Cardiac septum (tissue), 1 donor: ENCODE measurements at regions not wholly inside any gene's neighbourhood (a gene's known extent, or its start where the extent isn't known, plus 50 kb on each side); places are given as distances from the start of the nearest gene placed in this dataset.

Experiments used
- DNase-seq: peaks from one replicate; pipeline ENCODE4 v3.0.0-alpha.2; 2020; ENCODE audit warnings: low spot score
- intact Hi-C: fragments of 100-400 bp; cut with DNase I; formaldehyde crosslinking; loops from one replicate; pipeline ENCODE4 v1.14.0; 2022
- donor health status: DM: no; HTN: no; CAD: no.

DNA sequence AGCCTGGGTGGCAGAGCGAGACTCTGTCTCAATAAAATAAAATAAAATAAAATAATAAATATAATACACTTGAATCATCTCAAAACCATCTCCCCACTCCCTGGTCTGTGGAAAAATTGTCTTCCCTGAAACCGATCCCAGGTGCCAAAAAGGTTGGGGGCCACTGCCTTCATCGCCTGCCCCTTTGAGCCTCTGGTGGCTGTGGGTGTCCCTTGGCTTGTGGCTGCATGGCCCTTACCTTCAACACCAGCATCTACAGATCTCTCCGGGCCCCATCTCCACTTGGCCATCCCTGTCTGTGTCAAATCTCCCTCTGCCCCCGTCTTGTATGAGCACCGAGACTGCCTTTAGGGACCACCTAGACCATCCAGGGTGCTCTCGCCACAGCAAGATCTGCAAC lies 177.3 kb downstream of the SEC14L1 start:
- intact Hi-C loops = no loop called here

GRCh38 chr17:77318491-77319210 lies 177.9 kb downstream of the SEC14L1 start:
- DNase-seq = no peak
- intact Hi-C loops = no loop called here

More for the DNA sequence above, 177.3 kb downstream of the SEC14L1 start:
- peak; percentile 71 for DNase-seq

- intact Hi-C loops = no loop called here
- peak; percentile 93 for DNase-seq
These were observed 178.7 kb downstream of the SEC14L1 start for GRCh38 chr17:77319211-77320043.

- intact Hi-C loops = no loop called here
- DNase-seq = peak; percentile 50
These were observed 179.3 kb downstream of the SEC14L1 start for GRCh38 chr17:77320044-77320440.

DNA sequence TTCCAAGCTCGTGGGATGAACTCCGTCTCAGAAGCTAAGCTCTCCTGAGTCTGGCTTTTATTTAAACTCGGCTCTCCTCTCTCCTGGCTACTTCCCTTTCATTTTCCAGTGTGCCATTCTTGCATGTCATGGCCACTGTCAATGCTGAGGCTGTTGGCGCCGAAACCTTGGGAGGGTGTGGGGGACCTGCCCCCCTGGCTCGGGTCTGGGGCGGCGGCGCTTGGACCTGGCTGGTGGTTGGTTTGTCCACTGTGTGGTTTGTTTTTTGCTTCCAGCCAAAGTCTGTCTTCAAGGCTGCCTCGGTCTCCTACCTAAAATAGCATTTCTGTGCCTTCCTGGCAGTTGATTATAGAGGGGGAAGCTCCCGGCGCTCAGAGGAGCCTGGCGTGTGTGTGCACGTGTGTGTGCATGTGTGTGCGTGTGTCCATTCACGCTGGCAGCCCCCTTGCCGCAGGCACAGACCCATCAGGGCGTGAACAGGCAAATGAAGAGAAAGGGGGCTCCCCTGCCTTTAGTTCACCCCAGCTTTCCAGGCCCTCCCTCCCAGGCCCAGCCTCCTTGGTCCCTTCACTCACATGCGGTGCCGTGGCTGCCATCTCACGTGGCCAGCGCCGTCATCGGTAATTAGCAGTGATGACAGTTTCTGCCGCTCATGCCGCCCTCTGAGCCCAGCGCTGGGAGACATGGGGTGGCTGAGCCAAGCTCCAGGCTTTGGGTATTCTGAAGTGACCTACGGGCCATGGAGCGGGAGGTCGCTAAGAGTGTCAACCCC lies 179.9 kb downstream of the SEC14L1 start:
- intact Hi-C loops = no loop called here
- peak; percentile 71 for DNase-seq

DNA sequence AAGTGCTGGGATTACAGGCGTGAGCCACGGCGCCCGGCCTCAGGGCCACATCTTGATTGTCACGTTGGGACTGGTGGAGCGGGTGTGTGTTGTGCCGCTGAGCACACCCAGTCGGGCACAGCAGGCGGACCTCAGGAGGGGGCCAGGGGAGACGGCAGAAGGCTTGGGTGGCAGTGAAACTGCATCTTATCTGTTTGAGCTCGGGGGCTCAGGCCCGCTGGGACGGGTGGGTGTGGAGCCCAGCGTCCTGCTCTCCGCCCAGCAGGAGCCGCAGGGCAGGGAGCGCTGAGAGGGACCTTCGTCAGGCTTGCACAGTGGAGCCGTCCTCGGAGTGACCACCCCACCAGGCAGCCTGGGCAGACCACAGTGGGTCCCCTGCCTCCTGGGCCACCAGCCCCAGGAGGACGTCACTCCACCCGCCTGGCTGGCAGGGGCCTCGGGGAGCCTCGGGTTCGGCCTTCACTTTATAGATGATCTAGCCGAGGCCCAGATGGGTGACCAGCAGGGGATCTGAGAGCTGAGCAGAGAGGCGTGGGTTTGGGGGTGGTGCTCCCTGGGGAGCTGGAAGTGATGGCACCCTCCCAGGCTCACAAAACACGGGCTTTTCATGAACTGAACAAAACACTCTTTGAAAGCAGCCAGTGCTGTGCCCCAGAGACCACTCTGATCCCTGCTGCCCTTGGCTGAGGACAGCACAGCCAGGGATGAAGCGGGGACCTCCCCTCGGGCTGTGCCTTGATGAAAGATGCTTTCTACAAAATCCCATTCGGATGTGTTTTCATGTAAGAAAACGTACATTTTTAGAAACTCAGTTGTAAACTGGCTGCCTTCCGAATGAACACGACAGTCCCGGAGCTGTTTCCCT lies 181.1 kb downstream of the SEC14L1 start:
- intact Hi-C loops = no loop called here
- peak; percentile 66 for DNase-seq

DNA sequence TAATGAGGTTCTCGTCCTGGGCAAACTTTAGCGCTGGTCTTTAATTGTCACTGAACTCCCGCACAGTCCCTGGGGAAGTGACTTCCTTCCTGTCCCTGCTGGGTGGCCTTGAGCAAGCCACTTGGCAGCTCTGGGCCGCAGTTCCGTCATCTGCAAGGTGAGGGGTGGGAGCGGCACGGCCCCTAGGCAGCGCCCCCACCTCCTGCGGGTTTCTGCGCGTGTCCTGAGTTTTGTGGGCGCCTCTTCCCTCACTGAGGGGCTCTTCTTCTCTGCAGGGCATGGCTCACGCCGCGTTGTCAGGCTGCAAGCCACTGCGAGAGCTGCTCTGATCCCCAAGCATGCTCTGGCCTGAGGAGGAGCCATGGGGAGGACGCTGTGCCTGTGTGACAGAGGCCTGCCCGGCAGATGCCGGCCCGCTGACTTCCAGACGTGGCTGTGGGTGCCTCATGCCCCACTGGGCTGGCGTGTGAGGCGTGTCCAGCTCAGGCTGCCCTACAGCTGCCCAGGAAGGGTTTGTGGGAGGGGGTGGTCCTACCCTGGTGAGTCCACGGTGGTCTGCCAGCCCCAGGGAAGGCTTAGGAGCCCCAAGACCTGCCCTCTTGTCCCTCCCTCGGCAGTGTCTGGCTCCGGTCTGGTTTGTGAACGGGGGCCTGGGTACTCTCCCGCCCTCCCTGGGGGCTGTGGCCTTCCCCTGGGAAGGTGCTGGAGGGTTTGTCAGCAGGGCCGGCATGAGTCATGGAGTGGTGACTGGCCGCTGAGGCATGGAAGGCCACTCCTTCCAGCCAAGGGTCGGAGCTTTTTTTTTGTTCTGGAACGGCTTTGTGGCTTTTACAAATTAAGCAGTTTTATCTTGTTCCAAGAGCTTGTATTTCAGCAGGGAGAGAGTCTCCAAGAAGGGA lies 182.0 kb downstream of the SEC14L1 start:
- intact Hi-C loops = no loop called here
- DNase-seq = peak; percentile 80

DNA sequence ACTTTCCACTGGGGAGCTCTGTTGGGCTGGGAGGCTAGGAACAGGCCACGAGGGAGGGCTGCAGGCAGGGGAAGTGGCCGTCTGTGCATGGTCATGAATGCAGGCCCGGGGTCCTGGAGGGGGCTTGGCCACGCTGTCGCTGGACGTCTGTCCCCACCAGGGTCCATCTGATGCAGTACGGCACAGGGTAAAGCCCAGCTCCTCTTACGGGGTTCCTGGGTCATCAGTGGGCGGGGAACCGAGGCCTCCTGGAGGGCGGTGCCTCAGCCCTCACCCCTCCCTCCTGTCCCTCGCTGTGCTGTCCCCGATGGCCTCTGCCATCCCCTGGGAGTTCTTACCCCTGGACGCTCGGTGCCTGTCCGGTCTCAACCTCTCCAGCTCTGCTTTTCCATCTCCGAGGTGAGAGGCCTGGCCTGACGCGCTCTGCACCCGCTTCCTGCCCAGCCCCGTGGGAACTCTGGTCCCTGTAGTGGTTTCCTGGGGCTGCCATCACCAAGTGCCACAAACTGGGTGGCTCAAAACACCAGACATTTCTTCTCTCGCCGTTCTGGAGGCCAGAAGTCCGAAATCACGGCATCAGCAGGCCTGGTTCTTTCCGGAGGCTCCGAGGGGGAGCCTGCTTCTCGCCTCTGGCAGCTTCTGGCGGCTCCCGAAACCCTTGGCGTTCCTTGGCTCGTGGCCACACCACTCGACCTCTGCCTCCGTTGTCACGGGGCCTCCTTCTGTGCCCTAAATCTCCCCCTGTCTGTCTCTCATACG lies 182.8 kb downstream of the SEC14L1 start:
- intact Hi-C loops = no loop called here
- DNase-seq = peak; percentile 75

- intact Hi-C loops = no loop called here
- DNase-seq = no peak
These were observed 183.5 kb downstream of the SEC14L1 start for GRCh38 chr17:77324227-77324626.

DNA sequence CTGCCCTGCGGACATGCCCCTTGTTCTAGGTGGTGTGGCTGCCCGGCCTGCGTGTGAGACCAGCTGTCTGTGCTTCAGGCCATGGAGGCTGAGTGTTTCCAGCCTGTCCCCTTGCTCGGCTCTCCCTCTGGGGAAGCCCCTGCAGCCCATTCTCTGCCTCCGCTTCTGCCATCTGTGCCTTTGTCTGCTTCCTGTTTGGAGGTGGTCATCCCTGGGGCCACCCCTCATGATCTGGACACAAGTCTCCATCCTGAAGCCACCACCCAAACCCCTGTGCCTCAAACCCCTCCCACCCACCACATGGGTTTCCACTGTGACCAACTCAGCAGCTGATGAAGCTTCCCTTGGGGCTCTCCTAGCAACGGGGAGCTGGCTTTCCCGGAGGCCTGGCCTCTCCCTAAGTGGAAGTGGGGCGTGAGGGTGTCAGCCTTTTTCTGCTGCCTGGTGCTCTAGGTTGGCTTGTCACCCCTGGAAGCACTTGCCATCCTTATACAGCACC lies 184.9 kb downstream of the SEC14L1 start:
- intact Hi-C loops = no loop called here
- DNase-seq = no peak

DNA sequence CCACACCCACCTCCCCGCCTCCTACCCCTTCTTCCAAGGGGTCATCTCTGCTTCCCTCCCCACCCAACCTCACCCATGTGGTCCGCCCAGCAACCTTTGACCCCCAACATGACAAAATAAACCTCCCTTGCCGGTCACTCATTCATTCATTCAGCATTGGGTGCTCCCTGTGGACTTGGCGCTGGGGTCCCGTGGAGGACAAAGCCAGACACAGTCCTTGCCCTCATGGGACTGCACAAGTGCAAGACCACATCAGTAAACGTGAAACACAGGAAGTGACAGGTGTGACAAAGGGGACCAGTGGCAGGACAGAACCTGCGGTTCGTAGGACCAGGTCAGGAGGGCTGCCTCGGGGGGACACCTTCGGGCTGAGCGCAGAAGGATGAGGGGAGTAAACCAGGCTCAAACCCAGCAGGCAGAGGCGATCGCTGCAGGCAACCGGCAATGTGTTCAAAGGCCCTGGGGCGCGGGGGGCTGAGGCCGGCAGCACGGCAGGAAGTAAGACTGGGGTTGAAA lies 185.4 kb downstream of the SEC14L1 start:
- no peak for DNase-seq
- intact Hi-C loops = no loop called here

- intact Hi-C loops = no loop called here
- no peak for DNase-seq
These were observed 185.9 kb downstream of the SEC14L1 start for GRCh38 chr17:77326636-77327035.

GRCh38 chr17:77327181-77327565 lies 186.4 kb downstream of the SEC14L1 start:
- intact Hi-C loops = no loop called here
- no peak for DNase-seq

DNA sequence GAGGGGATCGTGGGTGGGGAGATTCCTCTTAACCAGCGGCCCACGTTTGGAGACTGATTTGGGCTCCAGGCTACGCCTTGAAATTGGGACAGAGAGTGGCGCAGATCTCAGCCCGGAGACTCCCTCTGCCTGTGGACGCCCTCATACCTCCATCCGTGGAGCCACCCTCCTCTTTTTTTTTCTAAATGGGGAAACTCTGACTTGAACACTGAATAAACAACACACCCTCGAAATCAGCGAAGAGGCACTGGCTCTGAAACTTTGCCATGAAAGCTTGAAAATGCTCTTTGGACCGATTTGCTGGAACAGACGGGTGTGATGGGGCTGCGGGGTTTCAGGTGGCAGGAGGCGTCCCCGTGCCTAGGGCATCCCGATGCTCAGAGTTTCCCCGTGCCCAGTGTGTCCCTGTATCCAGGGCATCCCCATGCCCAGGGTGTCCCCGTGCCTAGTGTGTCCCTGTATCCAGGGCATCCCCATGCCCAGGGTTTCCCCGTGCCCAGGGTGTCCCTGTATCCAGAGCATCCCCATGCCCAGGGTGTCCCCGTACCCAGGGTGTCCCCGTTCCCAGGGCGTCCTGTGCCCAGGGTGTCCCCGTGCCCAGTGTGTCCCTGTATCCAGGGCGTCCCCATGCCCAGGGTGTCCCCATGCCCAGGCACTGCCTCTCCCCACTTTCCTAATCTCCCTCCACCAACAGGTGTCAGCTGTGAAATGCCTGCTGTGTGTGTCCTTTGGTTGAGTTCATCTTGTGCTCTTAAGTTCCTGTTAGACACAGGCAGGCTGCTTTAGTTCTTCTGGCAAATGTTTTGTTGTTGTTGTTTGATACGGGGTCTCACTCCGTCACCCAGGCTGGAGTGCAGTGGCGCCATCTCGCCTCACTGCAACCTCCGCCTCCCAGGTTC lies 187.0 kb downstream of the SEC14L1 start:
- DNase-seq = no peak

GRCh38 chr17:77328823-77329740 lies 188.3 kb downstream of the SEC14L1 start:
- intact Hi-C loops = no loop called here
- DNase-seq = no peak

More for the DNA sequence above, 187.0 kb downstream of the SEC14L1 start:
- intact Hi-C loops = no loop called here
